ENCODE measurements at regions not wholly inside any gene's neighbourhood (a gene's known extent, or its start where the extent isn't known, plus 50 kb on each side); places are given as distances from the start of the nearest gene placed in this dataset.

- no peak for DNase-seq (ENCODE audit: low spot score)
Observed at GRCh38 chr4:60189286-60189685, 1010.8 kb upstream of the ADGRL3 start.

GRCh38 chr4:60194214-60194613 lies 1005.9 kb upstream of the ADGRL3 start:
- DNase-seq (ENCODE audit: low spot score): no peak

- no peak for DNase-seq (ENCODE audit: low spot score)
Observed at GRCh38 chr4:60195256-60195655, 1004.9 kb upstream of the ADGRL3 start.

GRCh38 chr4:60201052-60201673 lies 999.0 kb upstream of the ADGRL3 start:
- DNase-seq (ENCODE audit: low spot score): no peak

GRCh38 chr4:60209588-60209987 lies 990.5 kb upstream of the ADGRL3 start:
- DNase-seq (ENCODE audit: low spot score): no peak

- no peak for DNase-seq (ENCODE audit: low spot score)
Observed at GRCh38 chr4:60215906-60216305, 984.2 kb upstream of the ADGRL3 start.

- DNase-seq (ENCODE audit: low spot score): no peak
Observed at GRCh38 chr4:60216752-60217151, 983.4 kb upstream of the ADGRL3 start.

- no peak for DNase-seq (ENCODE audit: low spot score)
Observed at GRCh38 chr4:60221866-60222265, 978.3 kb upstream of the ADGRL3 start.

- DNase-seq (ENCODE audit: low spot score): no peak
Observed at GRCh38 chr4:60223208-60223923, 976.8 kb upstream of the ADGRL3 start.

GRCh38 chr4:60241866-60242265 lies 958.3 kb upstream of the ADGRL3 start:
- DNase-seq (ENCODE audit: low spot score): no peak

- no peak for DNase-seq (ENCODE audit: low spot score)
Observed at GRCh38 chr4:60249784-60250183, 950.3 kb upstream of the ADGRL3 start.

- DNase-seq (ENCODE audit: low spot score): no peak
Observed at GRCh38 chr4:60250657-60251056, 949.5 kb upstream of the ADGRL3 start.

- no peak for DNase-seq (ENCODE audit: low spot score)
Observed at GRCh38 chr4:60259781-60260180, 940.3 kb upstream of the ADGRL3 start.

GRCh38 chr4:60266505-60266904 lies 933.6 kb upstream of the ADGRL3 start:
- no peak for DNase-seq (ENCODE audit: low spot score)

GRCh38 chr4:60296386-60296785 lies 903.7 kb upstream of the ADGRL3 start:
- DNase-seq (ENCODE audit: low spot score): no peak

- DNase-seq (ENCODE audit: low spot score): no peak
Observed at GRCh38 chr4:60313611-60314178, 886.4 kb upstream of the ADGRL3 start.

GRCh38 chr4:60314416-60314815 lies 885.7 kb upstream of the ADGRL3 start:
- no peak for DNase-seq (ENCODE audit: low spot score)

- no peak for DNase-seq (ENCODE audit: low spot score)
Observed at GRCh38 chr4:60315586-60315985, 884.5 kb upstream of the ADGRL3 start.

- no peak for DNase-seq (ENCODE audit: low spot score)
Observed at GRCh38 chr4:60326735-60327134, 873.4 kb upstream of the ADGRL3 start.

- no peak for DNase-seq (ENCODE audit: low spot score)
Observed at GRCh38 chr4:60327651-60328050, 872.5 kb upstream of the ADGRL3 start.

- no peak for DNase-seq (ENCODE audit: low spot score)
Observed at GRCh38 chr4:60344908-60345307, 855.2 kb upstream of the ADGRL3 start.

GRCh38 chr4:60345392-60345791 lies 854.7 kb upstream of the ADGRL3 start:
- DNase-seq (ENCODE audit: low spot score): no peak

- no peak for DNase-seq (ENCODE audit: low spot score)
Observed at GRCh38 chr4:60359746-60360367, 840.3 kb upstream of the ADGRL3 start.

All from HuH-7.5 (cell line).